Natural killer cell (primary cell): ENCODE measurements at regions not wholly inside any gene's neighbourhood (a gene's known extent, or its start where the extent isn't known, plus 50 kb on each side); places are given as distances from the start of the nearest gene placed in this dataset.

Source experiments
- ATAC-seq, 3 donors: fragments of 150-1000 bp in 2 of 3; fragments of 200-7000 bp in 1 of 3; cut with Tn5 transposase; 1 replicate in 1 of 3; 2 replicates in 2 of 3; pipeline ENCODE4 v1.10.0; 2021; ENCODE audit warnings: mild to moderate bottlenecking in 2 of 3, moderate library complexity in 2 of 3
- DNase-seq, 2 donors: peaks; one replicate each; pipeline versions ENCODE4 v3.0.0 to v3.0.0-alpha.2; 2013 to 2021; ENCODE audit warnings: mixed read lengths in 1 of 2
- H3K27ac ChIP-seq: one replicate; pipeline ENCODE4 v1.5.1; 2013; ENCODE audit warnings: mild to moderate bottlenecking, low read length
- H3K27me3 ChIP-seq: one replicate; pipeline ENCODE4 v1.6.1; 2013; ENCODE audit warnings: low read length; ENCODE audit not compliant: control insufficient read depth, insufficient read depth
- H3K36me3 ChIP-seq: one replicate; pipeline ENCODE4 v1.6.1; 2013; ENCODE audit warnings: low read length; ENCODE audit not compliant: control insufficient read depth, insufficient read depth
- H3K4me1 ChIP-seq: one replicate; pipeline ENCODE4 v1.6.1; 2013; ENCODE audit warnings: low read length; ENCODE audit not compliant: control insufficient read depth, insufficient read depth
- H3K4me3 ChIP-seq: one replicate; pipeline ENCODE4 v1.5.1; 2013; ENCODE audit warnings: low read length
- H3K9me3 ChIP-seq: one replicate; pipeline ENCODE4 v1.6.1; 2013; ENCODE audit warnings: low read length; ENCODE audit not compliant: control insufficient read depth, insufficient read depth
- H3K27ac Mint-ChIP-seq, 2 donors: one replicate each; pipeline ENCODE4 v1.8.0; 2022; ENCODE audit warnings: mild to moderate bottlenecking in 2 of 2, mixed read lengths in 2 of 2, moderate library complexity in 1 of 2
- H3K27me3 Mint-ChIP-seq, 2 donors: one replicate each; pipeline ENCODE4 v1.8.0; 2022; ENCODE audit warnings: low read depth in 2 of 2, mixed read lengths in 2 of 2
- H3K36me3 Mint-ChIP-seq: one replicate; pipeline ENCODE4 v1.8.0; 2022; ENCODE audit warnings: mixed read lengths
- H3K4me1 Mint-ChIP-seq, 2 donors: one replicate each; pipeline ENCODE4 v1.8.0; 2022; ENCODE audit warnings: mixed read lengths in 2 of 2
- H3K4me3 Mint-ChIP-seq: one replicate; pipeline ENCODE4 v1.8.0; 2022; ENCODE audit warnings: mild to moderate bottlenecking, moderate library complexity, mixed read lengths
- H3K9me3 Mint-ChIP-seq, 2 donors: one replicate each; pipeline ENCODE4 v1.8.0; 2022; ENCODE audit warnings: mixed read lengths in 2 of 2
- CTCF ChIP-seq: fragments of 200-600 bp; IDR thresholded peaks from one replicate; pipeline ENCODE4 v1.8.0; 2022; ENCODE audit warnings: antibody characterized with exemption
- WGBS: methylation state at CpG from one replicate; pipeline ENCODE4 v1.1.7; 2013; ENCODE audit warnings: missing lambda C conversion rate; ENCODE audit not compliant: insufficient coverage; 5-methylcytosine and 5-hydroxymethylcytosine counted together
- intact Hi-C: fragments of 100-400 bp; cut with micrococcal nuclease; formaldehyde crosslinking; loops from one replicate; pipeline ENCODE4 v1.14.2; 2022

- Mint-ChIP-seq H3K9me3 (peaks cover under 1% of the 10 kb centered on the region in 2 donors), H3K4me3 (no peak overlapping the region), H3K4me1 (peaks cover 0 to 5% of the 10 kb centered on the region in 2 donors), H3K27ac (no peak overlapping the region), H3K36me3 (no peaks in the 10 kb centered on the region), H3K27me3 (no peaks in the 10 kb centered on the region)
- TF ChIP-seq CTCF = no peak
- Histone ChIP-seq H3K27ac (no peak overlapping the region), H3K27me3 (no peaks in the 10 kb centered on the region), H3K4me3 (no peak overlapping the region), H3K36me3 (no peaks in the 10 kb centered on the region), H3K4me1 (no peaks in the 10 kb centered on the region), H3K9me3 (no peaks in the 10 kb centered on the region)
- DNase-seq (no peak), ATAC-seq (no peak)
- intact Hi-C loops = no loop called here
- 92% methylated on average over 11 of the region's 11 CpGs for WGBS
Measured at GRCh38 chr3:106822204-106822603, 555.0 kb upstream of the CCDC54 start.

- intact Hi-C loops = no loop called here
- 92% methylated on average over 3 of the region's 3 CpGs for WGBS
- no peak for ATAC-seq
- TF ChIP-seq CTCF = no peak
- no peaks in the 10 kb centered on the region for H3K27me3 Mint-ChIP-seq
- Histone ChIP-seq H3K27me3 (no peaks in the 10 kb centered on the region), H3K4me1 (no peaks in the 10 kb centered on the region), H3K9me3 (no peaks in the 10 kb centered on the region), H3K27ac (no peak overlapping the region), H3K36me3 (no peaks in the 10 kb centered on the region), H3K4me3 (no peak overlapping the region)
- H3K9me3 Mint-ChIP-seq = peaks cover 2 to 3% of the 10 kb centered on the region in 2 donors
- no peak overlapping the region for H3K27ac Mint-ChIP-seq
- H3K4me1 Mint-ChIP-seq = peaks cover 0 to 5% of the 10 kb centered on the region in 2 donors
- no peaks in the 10 kb centered on the region for H3K36me3 Mint-ChIP-seq
- no peak for DNase-seq
- H3K4me3 Mint-ChIP-seq = no peak overlapping the region
Measured at GRCh38 chr3:106823701-106824100, 553.5 kb upstream of the CCDC54 start.

- no peaks in the 10 kb centered on the region for H3K36me3 ChIP-seq
- Mint-ChIP-seq H3K9me3 (peaks cover 7% of the 10 kb centered on the region in 2 donors), H3K27me3 (no peaks in the 10 kb centered on the region), H3K4me1 (peaks cover 0 to 5% of the 10 kb centered on the region in 2 donors), H3K27ac (no peak overlapping the region), H3K4me3 (no peak overlapping the region), H3K36me3 (no peaks in the 10 kb centered on the region)
- 29% methylated on average over 1 of the region's 1 CpG for WGBS
- no peak overlapping the region for H3K27ac ChIP-seq
- no peaks in the 10 kb centered on the region for H3K9me3 ChIP-seq
- H3K4me1 ChIP-seq = no peaks in the 10 kb centered on the region
- TF ChIP-seq CTCF = no peak
- ATAC-seq (no peak), DNase-seq (peak in 1 of 2 donors; percentile 11)
- intact Hi-C loops = no loop called here
- H3K4me3 ChIP-seq = no peak overlapping the region
- no peaks in the 10 kb centered on the region for H3K27me3 ChIP-seq
Measured at GRCh38 chr3:106824856-106825255, 552.4 kb upstream of the CCDC54 start.

- Histone ChIP-seq H3K27ac (no peak overlapping the region), H3K4me1 (no peaks in the 10 kb centered on the region), H3K27me3 (no peaks in the 10 kb centered on the region), H3K9me3 (no peaks in the 10 kb centered on the region), H3K4me3 (no peak overlapping the region), H3K36me3 (no peaks in the 10 kb centered on the region)
- DNase-seq (no peak), ATAC-seq (no peak)
- H3K4me1 Mint-ChIP-seq = peaks cover 0 to 5% of the 10 kb centered on the region in 2 donors
- peaks cover 8 to 9% of the 10 kb centered on the region in 2 donors for H3K9me3 Mint-ChIP-seq
- no peak overlapping the region for H3K27ac Mint-ChIP-seq
- intact Hi-C loops = no loop called here
- TF ChIP-seq CTCF = no peak
- H3K36me3 Mint-ChIP-seq = no peaks in the 10 kb centered on the region
- 88% methylated on average over 4 of the region's 4 CpGs for WGBS
- no peaks in the 10 kb centered on the region for H3K27me3 Mint-ChIP-seq
- H3K4me3 Mint-ChIP-seq = no peak overlapping the region
Measured at GRCh38 chr3:106825962-106826605, 551.2 kb upstream of the CCDC54 start.
